Type B pancreatic cell (in vitro differentiated cells): ENCODE measurements at regions not wholly inside any gene's neighbourhood (a gene's known extent, or its start where the extent isn't known, plus 50 kb on each side); places are given as distances from the start of the nearest gene placed in this dataset.
"Not testable (repeated sequence)": the region's sequence is repeated elsewhere in the genome, so short reads cannot be mapped to it uniquely, and the experiment has no call there.

Source experiments
- DNase-seq: peaks from one replicate; pipeline ENCODE4 v3.0.0; 2021; ENCODE audit warnings: mixed read lengths; ENCODE audit not compliant: unreplicated experiment; ENCODE audit errors: extremely low spot score
- H3K27ac Mint-ChIP-seq: 2 replicates; pipeline ENCODE4 v1.8.0; 2021; ENCODE audit warnings: mild to moderate bottlenecking, mixed read lengths
- H3K27me3 Mint-ChIP-seq: 2 replicates; pipeline ENCODE4 v1.8.0; 2021; ENCODE audit warnings: mixed read lengths
- H3K36me3 Mint-ChIP-seq: 2 replicates; pipeline ENCODE4 v1.8.0; 2021; ENCODE audit warnings: mixed read lengths
- H3K4me1 Mint-ChIP-seq: one replicate; pipeline ENCODE4 v1.8.0; 2021; ENCODE audit warnings: mixed read lengths; ENCODE audit not compliant: unreplicated experiment
- H3K4me3 Mint-ChIP-seq: 2 replicates; pipeline ENCODE4 v1.8.0; 2021; ENCODE audit warnings: mild to moderate bottlenecking, mixed read lengths
- H3K9me3 Mint-ChIP-seq: 2 replicates; pipeline ENCODE4 v1.8.0; 2021; ENCODE audit warnings: mixed read lengths
- CTCF ChIP-seq: fragments of 200-600 bp; sonication (generic); conservative IDR thresholded peaks from 2 replicates; pipeline ENCODE4 v1.5.0; 2021; ENCODE audit warnings: antibody characterized with exemption, mild to moderate bottlenecking

GRCh38 chr16:63650550-63650949, 1471.3 kb downstream of the CDH11 start:
- no peaks in the 10 kb centered on the region for H3K4me1 Mint-ChIP-seq
- H3K27me3 Mint-ChIP-seq = no peaks in the 10 kb centered on the region
- DNase-seq = no peak
- TF ChIP-seq CTCF = no peak
- no peaks in the 10 kb centered on the region for H3K36me3 Mint-ChIP-seq
- H3K9me3 Mint-ChIP-seq = no peaks in the 10 kb centered on the region
- H3K27ac Mint-ChIP-seq = no peak overlapping the region
- H3K4me3 Mint-ChIP-seq = no peak overlapping the region

GRCh38 chr16:63633706-63634445, 1488.0 kb downstream of the CDH11 start:
- H3K9me3 Mint-ChIP-seq, H3K27ac Mint-ChIP-seq, H3K36me3 Mint-ChIP-seq, H3K4me3 Mint-ChIP-seq, DNase-seq, H3K27me3 Mint-ChIP-seq, H3K4me1 Mint-ChIP-seq: not testable (repeated sequence)

DNA sequence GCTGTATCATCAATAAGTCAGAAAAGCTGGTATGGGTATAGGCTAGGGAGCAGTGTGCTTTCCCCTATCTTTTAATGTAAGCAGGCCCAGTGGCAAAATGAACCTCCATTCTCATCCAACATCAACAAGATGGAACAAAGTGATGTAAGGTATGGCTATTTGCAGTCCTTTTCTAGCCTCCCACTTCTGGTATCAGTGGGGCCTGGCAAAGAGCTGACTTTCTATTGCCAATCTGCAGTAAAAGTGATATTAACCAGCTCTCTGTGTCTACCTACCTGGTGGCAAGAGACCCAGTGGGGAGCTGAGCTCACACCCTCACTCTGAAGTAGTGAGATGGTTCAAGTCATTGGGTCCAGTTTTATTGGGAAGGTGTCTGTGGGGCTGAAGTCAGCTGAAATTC, 1492.6 kb downstream of the CDH11 start:
- H3K36me3 Mint-ChIP-seq = no peaks in the 10 kb centered on the region
- H3K4me1 Mint-ChIP-seq = no peaks in the 10 kb centered on the region
- H3K4me3 Mint-ChIP-seq = no peak overlapping the region
- TF ChIP-seq CTCF = no peak
- no peak for DNase-seq
- no peak overlapping the region for H3K27ac Mint-ChIP-seq
- H3K9me3 Mint-ChIP-seq = no peaks in the 10 kb centered on the region
- no peaks in the 10 kb centered on the region for H3K27me3 Mint-ChIP-seq

DNA sequence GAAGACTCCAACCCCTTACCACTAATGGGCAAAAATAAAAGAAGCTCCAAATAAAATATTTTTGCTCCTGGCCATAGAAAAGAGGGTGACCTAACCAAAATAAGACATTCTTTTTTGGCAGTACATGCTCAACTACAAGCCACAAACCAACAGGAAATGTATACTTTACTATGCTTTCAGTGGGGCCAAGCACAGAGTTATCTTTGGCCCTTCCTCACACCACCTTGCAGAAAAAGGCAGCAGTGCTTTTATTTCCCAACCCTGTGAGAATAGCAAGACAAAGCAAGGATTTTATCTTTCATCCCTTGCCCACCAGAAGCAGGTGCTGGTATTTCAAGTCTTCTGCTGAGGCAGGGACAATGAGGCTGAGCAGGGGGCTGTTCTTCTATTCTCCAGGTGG, 1493.1 kb downstream of the CDH11 start:
- Mint-ChIP-seq H3K9me3 (no peaks in the 10 kb centered on the region), H3K27me3 (no peaks in the 10 kb centered on the region), H3K4me3 (no peak overlapping the region), H3K27ac (no peak overlapping the region), H3K4me1 (no peaks in the 10 kb centered on the region), H3K36me3 (no peaks in the 10 kb centered on the region)
- DNase-seq = no peak
- no peak for TF ChIP-seq CTCF

DNA sequence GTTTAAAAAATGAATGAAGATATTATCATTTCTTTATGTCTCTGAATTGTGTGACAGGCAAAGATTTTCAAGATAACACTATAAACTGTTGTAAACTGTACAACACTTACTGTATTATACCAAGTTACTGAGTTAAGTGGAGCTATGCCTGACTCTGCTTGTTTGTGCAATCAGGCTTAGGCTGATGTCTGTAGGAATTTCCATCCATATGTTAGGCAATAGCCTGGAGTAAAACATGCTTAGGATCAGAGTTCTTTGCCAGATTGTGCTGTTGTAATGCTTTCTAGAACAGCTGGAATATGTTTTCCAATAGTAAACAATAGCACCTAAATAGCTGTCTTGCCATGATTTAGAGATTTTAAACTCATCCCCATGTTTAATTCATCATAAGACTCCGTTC, 1496.7 kb downstream of the CDH11 start:
- H3K4me3 Mint-ChIP-seq = no peak overlapping the region
- no peaks in the 10 kb centered on the region for H3K36me3 Mint-ChIP-seq
- no peaks in the 10 kb centered on the region for H3K27me3 Mint-ChIP-seq
- no peaks in the 10 kb centered on the region for H3K9me3 Mint-ChIP-seq
- H3K4me1 Mint-ChIP-seq = no peaks in the 10 kb centered on the region
- H3K27ac Mint-ChIP-seq = no peak overlapping the region
- no peak for TF ChIP-seq CTCF
- no peak for DNase-seq

DNA sequence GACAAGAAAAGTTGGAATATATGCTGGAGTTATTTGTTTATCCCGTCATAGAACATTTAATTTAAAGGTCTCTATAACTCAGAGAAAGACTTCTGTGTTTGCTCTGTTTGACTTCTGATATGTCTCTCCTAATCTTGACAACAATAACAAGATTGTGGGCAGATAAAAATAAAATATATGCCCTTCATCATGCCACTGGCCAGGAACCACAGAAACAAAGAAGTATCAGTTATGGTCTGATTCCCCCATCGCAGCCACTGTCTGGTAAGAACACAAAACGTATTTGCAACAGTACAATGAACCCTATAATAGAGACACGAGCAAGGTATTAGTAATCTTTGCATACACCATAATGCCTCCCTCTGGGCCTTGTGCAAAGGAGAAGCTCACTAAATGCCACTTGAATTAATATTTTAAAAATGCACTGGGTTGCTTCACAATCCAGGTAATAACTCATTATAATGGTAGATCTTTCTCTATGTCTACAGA, 1498.3 kb downstream of the CDH11 start:
- TF ChIP-seq CTCF = no peak
- Mint-ChIP-seq H3K9me3 (no peaks in the 10 kb centered on the region), H3K27me3 (no peaks in the 10 kb centered on the region)

More for the DNA sequence above, 1498.3 kb downstream of the CDH11 start:
- Mint-ChIP-seq H3K4me3 (no peak overlapping the region), H3K27ac (no peak overlapping the region), H3K4me1 (no peaks in the 10 kb centered on the region), H3K36me3 (no peaks in the 10 kb centered on the region)
- no peak for DNase-seq
